ENCODE measurements at regions not wholly inside any gene's neighbourhood (a gene's known extent, or its start where the extent isn't known, plus 50 kb on each side); places are given as distances from the start of the nearest gene placed in this dataset.
"Not testable (repeated sequence)": the region's sequence is repeated elsewhere in the genome, so short reads cannot be mapped to it uniquely, and the experiment has no call there.

DNA sequence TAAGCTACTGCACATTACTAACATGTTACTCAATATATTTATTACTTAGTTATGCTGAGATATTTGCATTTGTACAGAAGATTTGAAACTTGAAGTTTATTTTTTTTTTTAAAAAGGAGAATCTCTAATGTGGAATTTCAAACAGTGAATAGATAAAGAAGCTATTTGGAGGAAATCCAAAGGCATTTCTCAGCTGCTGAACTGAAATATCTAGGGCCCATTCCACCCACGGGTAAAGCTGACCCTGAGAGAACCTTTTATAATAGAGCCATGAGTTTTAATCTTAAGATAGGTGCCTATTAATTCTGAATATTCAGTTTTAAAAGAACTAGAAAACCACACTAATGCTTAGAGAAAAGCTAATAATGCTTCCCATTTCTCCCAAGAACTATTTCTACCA lies 225.4 kb upstream of the CAND1 start:
- no peak overlapping the region for H3K4me3 ChIP-seq (ENCODE audit: low read depth, low read length)
- TF ChIP-seq, protein P1, sequence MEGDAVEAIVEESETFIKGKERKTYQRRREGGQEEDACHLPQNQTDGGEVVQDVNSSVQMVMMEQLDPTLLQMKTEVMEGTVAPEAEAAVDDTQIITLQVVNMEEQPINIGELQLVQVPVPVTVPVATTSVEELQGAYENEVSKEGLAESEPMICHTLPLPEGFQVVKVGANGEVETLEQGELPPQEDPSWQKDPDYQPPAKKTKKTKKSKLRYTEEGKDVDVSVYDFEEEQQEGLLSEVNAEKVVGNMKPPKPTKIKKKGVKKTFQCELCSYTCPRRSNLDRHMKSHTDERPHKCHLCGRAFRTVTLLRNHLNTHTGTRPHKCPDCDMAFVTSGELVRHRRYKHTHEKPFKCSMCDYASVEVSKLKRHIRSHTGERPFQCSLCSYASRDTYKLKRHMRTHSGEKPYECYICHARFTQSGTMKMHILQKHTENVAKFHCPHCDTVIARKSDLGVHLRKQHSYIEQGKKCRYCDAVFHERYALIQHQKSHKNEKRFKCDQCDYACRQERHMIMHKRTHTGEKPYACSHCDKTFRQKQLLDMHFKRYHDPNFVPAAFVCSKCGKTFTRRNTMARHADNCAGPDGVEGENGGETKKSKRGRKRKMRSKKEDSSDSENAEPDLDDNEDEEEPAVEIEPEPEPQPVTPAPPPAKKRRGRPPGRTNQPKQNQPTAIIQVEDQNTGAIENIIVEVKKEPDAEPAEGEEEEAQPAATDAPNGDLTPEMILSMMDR (IDR thresholded peaks at IDR 0.05; ENCODE audit: borderline replicate concordance, insufficient read depth, low read depth, low read length): no peak

DNA sequence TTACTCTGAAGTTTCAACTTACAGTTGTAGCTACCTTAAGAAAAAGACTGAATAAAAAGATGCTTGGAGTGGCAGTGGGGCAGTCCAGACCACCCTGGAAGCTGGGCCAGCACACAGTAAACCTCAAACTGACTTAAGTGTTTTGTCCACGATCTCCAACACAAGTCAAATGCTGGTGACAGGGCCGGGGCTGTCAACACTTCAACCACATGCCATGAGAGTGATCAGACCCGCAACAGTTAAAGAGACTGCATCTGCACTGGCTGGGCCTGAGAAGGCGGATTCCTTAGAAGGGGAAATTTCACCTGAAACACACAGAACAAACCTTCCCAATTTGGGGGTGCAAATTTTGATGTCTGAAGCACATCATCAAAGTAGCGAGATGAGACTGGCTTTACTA lies 223.5 kb upstream of the CAND1 start:
- no peak overlapping the region for H3K4me3 ChIP-seq (ENCODE audit: low read depth, low read length)
- TF ChIP-seq, protein P1 (IDR thresholded peaks at IDR 0.05; ENCODE audit: borderline replicate concordance, insufficient read depth, low read depth, low read length): no peak

DNA sequence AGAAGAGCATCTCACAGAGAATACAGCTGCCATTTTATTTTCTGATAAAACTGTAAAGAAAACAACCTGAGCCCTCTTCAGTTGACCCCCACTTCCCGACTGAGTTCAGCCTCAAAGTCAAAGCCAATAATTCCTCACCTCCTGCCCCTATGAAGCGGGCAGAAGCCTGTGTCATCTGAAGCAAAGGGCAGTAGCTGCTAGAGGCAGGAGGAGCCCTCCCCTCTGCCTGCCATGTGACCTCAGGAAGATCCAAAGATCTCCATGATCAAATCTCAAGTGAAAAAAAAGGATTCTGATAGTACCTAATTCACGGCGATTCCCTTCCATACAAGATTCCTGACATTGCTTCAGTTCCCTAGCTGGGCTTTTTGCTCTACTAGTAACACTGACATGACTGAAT lies 223.1 kb upstream of the CAND1 start:
- H3K4me3 ChIP-seq (ENCODE audit: low read depth, low read length): no peak overlapping the region
- TF ChIP-seq, protein P1 (IDR thresholded peaks at IDR 0.05; ENCODE audit: borderline replicate concordance, insufficient read depth, low read depth, low read length): no peak

DNA sequence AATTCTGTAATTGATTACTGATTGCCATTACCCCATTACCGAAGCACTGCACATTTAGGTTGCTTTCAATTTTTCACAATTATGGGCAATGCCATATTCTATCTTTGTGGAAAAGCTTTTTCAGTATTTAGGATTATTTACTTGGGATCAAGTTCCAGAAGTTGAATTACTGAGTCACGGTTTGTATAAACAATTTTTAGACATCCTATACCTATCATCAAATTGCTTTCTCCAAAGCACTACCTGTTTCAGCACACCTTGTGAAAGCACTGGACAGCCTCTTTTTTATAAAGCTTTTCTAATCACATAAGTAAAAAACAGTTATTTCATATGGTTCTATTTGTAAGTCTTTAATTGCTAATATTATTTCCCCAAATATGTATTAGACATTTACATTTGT lies 221.5 kb upstream of the CAND1 start:
- TF ChIP-seq, protein P1 (IDR thresholded peaks at IDR 0.05; ENCODE audit: borderline replicate concordance, insufficient read depth, low read depth, low read length): no peak
- no peak overlapping the region for H3K4me3 ChIP-seq (ENCODE audit: low read depth, low read length)

DNA sequence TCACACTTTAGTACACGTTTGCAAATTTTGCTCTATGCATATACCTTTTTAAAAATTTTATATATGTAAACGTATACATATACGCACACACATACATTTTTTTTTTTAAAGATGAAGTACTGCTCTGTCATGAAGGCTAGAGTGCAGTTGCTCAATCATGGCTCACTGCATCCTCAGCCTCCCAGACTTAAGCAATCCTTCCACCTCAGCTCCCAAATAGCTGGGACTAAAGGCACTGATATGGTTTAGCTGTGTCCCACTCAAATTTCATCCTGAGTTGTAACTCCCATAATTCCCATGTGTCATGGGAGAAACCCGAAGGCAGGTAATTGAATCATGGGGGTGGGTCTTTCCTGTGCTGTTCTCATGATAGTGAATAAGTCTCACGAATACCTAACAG lies 220.8 kb upstream of the CAND1 start:
- no peak overlapping the region for H3K4me3 ChIP-seq (ENCODE audit: low read depth, low read length)
- TF ChIP-seq, protein P1 (IDR thresholded peaks at IDR 0.05; ENCODE audit: borderline replicate concordance, insufficient read depth, low read depth, low read length): no peak

DNA sequence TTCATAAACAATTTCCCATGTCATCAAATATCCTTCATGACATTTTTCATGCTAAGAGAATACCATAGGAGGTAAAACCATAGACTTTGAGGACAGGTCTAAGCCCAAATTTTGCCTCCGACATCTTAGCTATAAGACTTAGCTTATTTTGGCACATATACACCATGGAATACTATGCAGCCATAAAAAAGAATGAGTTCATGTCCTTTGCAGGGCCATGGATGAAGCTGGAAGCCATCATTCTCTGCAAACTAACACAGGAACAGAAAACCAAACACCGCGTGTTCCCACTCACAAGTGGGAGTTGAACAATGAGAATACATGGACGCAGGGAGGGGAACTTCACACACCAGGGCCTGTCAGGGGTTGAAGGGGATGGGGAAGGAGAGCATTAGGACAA lies 220.0 kb upstream of the CAND1 start:
- H3K4me3 ChIP-seq (ENCODE audit: low read depth, low read length): not testable (repeated sequence)

DNA sequence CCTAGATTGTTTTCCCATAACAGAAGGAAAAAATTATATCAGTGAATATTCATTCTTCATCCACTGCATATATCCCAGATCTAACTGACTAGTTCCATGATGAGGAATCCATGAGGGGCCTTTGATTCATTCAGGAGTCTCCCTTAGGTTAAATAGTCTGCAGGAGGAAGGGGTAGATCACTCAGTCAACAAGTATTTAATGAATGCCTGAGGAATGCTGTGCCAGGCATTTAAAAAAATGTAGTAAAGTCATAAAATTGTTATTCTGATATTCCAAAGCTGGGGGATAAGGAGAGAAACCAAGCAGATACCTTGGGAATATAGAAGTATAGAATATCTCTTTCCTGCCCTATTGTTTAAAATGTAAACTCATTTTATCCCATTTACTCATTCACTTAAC lies 216.2 kb upstream of the CAND1 start:
- TF ChIP-seq, protein P1 (IDR thresholded peaks at IDR 0.05; ENCODE audit: borderline replicate concordance, insufficient read depth, low read depth, low read length): no peak
- H3K4me3 ChIP-seq (ENCODE audit: low read depth, low read length): no peak overlapping the region

DNA sequence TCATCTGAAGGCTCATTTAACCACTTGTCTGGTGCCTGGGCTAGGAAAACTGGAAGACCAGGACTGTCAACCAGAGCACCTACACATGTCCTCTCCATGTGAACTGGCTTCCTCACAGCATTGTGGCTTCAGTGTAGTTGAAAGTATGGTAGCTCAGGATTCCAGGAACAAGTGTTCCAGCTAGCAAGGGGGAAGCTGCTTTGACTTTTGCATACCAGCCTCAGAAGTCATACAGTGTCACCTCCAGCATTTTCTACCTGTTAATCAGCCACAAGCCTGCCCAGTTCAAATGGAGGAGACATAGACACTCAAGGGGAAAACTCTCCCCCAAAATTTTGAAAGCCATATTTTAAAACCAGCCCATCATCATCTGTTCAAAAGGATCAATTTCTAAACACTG lies 212.8 kb upstream of the CAND1 start:
- H3K4me3 ChIP-seq (ENCODE audit: low read depth, low read length): no peak overlapping the region
- TF ChIP-seq, protein P1 (IDR thresholded peaks at IDR 0.05; ENCODE audit: borderline replicate concordance, insufficient read depth, low read depth, low read length): no peak

Data from GM12875 (cell line).